SK-N-SH treated with all-trans-retinoic acid at 6 μM for 48 hours (cell line): ENCODE measurements at regions not wholly inside any gene's neighbourhood (a gene's known extent, or its start where the extent isn't known, plus 50 kb on each side); places are given as distances from the start of the nearest gene placed in this dataset.
"Not testable (repeated sequence)": the region's sequence is repeated elsewhere in the genome, so short reads cannot be mapped to it uniquely, and the experiment has no call there.

ENCODE experiments used
- ARNTL ChIP-seq: fragments of 450-650 bp; formaldehyde crosslinking; IDR thresholded peaks from 2 replicates; pipeline ENCODE4 v1.5.0; 2020; ENCODE audit warnings: low read depth, mild to moderate bottlenecking, moderate library complexity, borderline replicate concordance
- BACH2 ChIP-seq: fragments of 250-450 bp; sonication (Bioruptor Pico); IDR thresholded peaks from 2 replicates; pipeline ENCODE4 v1.9.0; 2021; ENCODE audit warnings: mild to moderate bottlenecking, borderline replicate concordance
- CSDC2 ChIP-seq: fragments of 250-450 bp; sonication (Bioruptor Pico); IDR thresholded peaks from 2 replicates; pipeline ENCODE4 v1.5.0; 2020; ENCODE audit warnings: mild to moderate bottlenecking, moderate library complexity
- OSR1 ChIP-seq: fragments of 250-450 bp; sonication (Bioruptor Pico); IDR thresholded peaks from 2 replicates; pipeline ENCODE4 v1.8.0; 2022; ENCODE audit warnings: moderate library complexity, mild to moderate bottlenecking, inconsistent platforms
- PPARA ChIP-seq: fragments of 250-450 bp; sonication (Bioruptor Pico); IDR thresholded peaks from 2 replicates; pipeline ENCODE4 v1.5.0; 2020; ENCODE audit warnings: mild to moderate bottlenecking, borderline replicate concordance
- RARB ChIP-seq: fragments of 250-450 bp; sonication (Bioruptor Pico); IDR thresholded peaks from 2 replicates; pipeline ENCODE4 v1.8.0; 2021; ENCODE audit warnings: mild to moderate bottlenecking, moderate library complexity
- SNAI2 ChIP-seq: fragments of 250-450 bp; sonication (Bioruptor Pico); IDR thresholded peaks from 2 replicates; pipeline ENCODE4 v1.5.0; 2020; ENCODE audit warnings: mild to moderate bottlenecking, moderate library complexity
- TCF4 ChIP-seq: fragments of 250-450 bp; sonication (Bioruptor Pico); IDR thresholded peaks from 2 replicates; pipeline ENCODE4 v1.8.0; 2021; ENCODE audit warnings: mild to moderate bottlenecking, moderate library complexity, borderline replicate concordance
- TOX ChIP-seq: fragments of 250-450 bp; sonication (Bioruptor Pico); IDR thresholded peaks from 2 replicates; pipeline ENCODE4 v1.8.0; 2021; ENCODE audit warnings: mild to moderate bottlenecking, moderate library complexity, borderline replicate concordance
- ZFP3 ChIP-seq: fragments of 250-450 bp; sonication (Bioruptor Pico); IDR thresholded peaks from 2 replicates; pipeline ENCODE4 v1.5.0; 2020; ENCODE audit warnings: mild to moderate bottlenecking, moderate library complexity
- TF ChIP-seq, protein P1 (sequence below): fragments of 250-450 bp; sonication (Bioruptor Pico); IDR thresholded peaks from 2 replicates; pipeline ENCODE4 v1.5.0; 2020; ENCODE audit warnings: mild to moderate bottlenecking, moderate library complexity
- TF ChIP-seq, protein P2 (sequence below): fragments of 250-450 bp; sonication (Bioruptor Pico); IDR thresholded peaks from 2 replicates; pipeline ENCODE4 v1.8.0; 2020; ENCODE audit warnings: mild to moderate bottlenecking, moderate library complexity, borderline replicate concordance
- TF ChIP-seq, protein P3 (sequence below): fragments of 250-450 bp; sonication (Bioruptor Pico); IDR thresholded peaks from 2 replicates; pipeline ENCODE4 v1.8.0; 2021; ENCODE audit warnings: low read depth, mild to moderate bottlenecking, moderate library complexity, borderline replicate concordance

DNA sequence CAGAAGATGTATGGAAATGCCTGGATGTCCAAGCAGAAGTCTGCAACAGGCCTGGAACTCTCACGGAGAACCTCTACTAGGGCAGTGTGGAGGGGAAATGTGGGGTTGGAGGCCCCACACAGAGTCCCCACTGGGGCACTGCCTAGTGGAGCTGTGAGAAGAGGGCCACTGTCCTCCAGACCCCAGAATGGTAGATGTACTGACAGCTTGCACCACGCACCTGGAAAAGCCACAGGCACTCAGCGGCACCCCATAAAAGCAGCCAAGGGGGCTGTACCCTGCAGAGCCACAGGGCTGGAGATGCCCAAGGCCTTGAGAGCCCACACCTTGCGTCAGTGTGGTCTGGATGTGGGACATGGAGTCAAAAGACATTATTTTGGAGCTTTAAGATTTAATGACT is 177.3 kb upstream of the C14orf180 start:
- not testable (repeated sequence) for TF ChIP-seq RARB (CRISPR knock-in tag); OSR1 (CRISPR knock-in tag); SNAI2 (CRISPR knock-in tag); PPARA (CRISPR knock-in tag); TOX (CRISPR knock-in tag); TCF4 (CRISPR knock-in tag); BACH2 (CRISPR knock-in tag); ZFP3 (CRISPR knock-in tag); CSDC2 (CRISPR knock-in tag); ARNTL
- TF ChIP-seq, protein P1, sequence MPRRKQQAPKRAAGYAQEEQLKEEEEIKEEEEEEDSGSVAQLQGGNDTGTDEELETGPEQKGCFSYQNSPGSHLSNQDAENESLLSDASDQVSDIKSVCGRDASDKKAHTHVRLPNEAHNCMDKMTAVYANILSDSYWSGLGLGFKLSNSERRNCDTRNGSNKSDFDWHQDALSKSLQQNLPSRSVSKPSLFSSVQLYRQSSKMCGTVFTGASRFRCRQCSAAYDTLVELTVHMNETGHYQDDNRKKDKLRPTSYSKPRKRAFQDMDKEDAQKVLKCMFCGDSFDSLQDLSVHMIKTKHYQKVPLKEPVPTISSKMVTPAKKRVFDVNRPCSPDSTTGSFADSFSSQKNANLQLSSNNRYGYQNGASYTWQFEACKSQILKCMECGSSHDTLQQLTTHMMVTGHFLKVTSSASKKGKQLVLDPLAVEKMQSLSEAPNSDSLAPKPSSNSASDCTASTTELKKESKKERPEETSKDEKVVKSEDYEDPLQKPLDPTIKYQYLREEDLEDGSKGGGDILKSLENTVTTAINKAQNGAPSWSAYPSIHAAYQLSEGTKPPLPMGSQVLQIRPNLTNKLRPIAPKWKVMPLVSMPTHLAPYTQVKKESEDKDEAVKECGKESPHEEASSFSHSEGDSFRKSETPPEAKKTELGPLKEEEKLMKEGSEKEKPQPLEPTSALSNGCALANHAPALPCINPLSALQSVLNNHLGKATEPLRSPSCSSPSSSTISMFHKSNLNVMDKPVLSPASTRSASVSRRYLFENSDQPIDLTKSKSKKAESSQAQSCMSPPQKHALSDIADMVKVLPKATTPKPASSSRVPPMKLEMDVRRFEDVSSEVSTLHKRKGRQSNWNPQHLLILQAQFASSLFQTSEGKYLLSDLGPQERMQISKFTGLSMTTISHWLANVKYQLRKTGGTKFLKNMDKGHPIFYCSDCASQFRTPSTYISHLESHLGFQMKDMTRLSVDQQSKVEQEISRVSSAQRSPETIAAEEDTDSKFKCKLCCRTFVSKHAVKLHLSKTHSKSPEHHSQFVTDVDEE (CRISPR knock-in tag), result not testable (repeated sequence)
- TF ChIP-seq, protein P2, sequence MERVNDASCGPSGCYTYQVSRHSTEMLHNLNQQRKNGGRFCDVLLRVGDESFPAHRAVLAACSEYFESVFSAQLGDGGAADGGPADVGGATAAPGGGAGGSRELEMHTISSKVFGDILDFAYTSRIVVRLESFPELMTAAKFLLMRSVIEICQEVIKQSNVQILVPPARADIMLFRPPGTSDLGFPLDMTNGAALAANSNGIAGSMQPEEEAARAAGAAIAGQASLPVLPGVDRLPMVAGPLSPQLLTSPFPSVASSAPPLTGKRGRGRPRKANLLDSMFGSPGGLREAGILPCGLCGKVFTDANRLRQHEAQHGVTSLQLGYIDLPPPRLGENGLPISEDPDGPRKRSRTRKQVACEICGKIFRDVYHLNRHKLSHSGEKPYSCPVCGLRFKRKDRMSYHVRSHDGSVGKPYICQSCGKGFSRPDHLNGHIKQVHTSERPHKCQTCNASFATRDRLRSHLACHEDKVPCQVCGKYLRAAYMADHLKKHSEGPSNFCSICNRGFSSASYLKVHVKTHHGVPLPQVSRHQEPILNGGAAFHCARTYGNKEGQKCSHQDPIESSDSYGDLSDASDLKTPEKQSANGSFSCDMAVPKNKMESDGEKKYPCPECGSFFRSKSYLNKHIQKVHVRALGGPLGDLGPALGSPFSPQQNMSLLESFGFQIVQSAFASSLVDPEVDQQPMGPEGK (CRISPR knock-in tag), result not testable (repeated sequence)
- TF ChIP-seq, protein P3, sequence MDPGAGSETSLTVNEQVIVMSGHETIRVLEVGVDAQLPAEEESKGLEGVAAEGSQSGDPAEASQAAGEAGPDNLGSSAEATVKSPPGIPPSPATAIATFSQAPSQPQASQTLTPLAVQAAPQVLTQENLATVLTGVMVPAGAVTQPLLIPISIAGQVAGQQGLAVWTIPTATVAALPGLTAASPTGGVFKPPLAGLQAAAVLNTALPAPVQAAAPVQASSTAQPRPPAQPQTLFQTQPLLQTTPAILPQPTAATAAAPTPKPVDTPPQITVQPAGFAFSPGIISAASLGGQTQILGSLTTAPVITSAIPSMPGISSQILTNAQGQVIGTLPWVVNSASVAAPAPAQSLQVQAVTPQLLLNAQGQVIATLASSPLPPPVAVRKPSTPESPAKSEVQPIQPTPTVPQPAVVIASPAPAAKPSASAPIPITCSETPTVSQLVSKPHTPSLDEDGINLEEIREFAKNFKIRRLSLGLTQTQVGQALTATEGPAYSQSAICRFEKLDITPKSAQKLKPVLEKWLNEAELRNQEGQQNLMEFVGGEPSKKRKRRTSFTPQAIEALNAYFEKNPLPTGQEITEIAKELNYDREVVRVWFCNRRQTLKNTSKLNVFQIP (CRISPR knock-in tag), result not testable (repeated sequence)
